Upper lobe of left lung (tissue), 4 donors: ENCODE measurements at regions not wholly inside any gene's neighbourhood (a gene's known extent, or its start where the extent isn't known, plus 50 kb on each side); places are given as distances from the start of the nearest gene placed in this dataset.

Source experiments
- CTCF ChIP-seq, 6 experiments: fragments of 450-650 bp in 4 of 6; fragments of 200-600 bp in 2 of 6; sonication (generic) in 2 of 6; IDR thresholded peaks; one replicate each; pipeline ENCODE4 v1.5.1; 2016 to 2019; ENCODE audit warnings: antibody characterized with exemption in 6 of 6
- EP300 ChIP-seq, 4 donors: sonication (generic); formaldehyde crosslinking; IDR thresholded peaks; one replicate each; pipeline ENCODE4 v1.5.1; 2017; ENCODE audit warnings: antibody characterized with exemption in 4 of 4, control low read depth in 2 of 4
- POLR2A ChIP-seq, 4 donors: fragments of 450-650 bp; IDR thresholded peaks; one replicate each; pipeline ENCODE4 v1.5.1; 2016 to 2017; ENCODE audit warnings: antibody characterized with exemption in 4 of 4, mild to moderate bottlenecking in 2 of 4
- POLR2AphosphoS5 ChIP-seq, 2 donors: sonication (generic); formaldehyde crosslinking; IDR thresholded peaks; one replicate each; pipeline ENCODE4 v1.5.1; 2017; ENCODE audit warnings: antibody characterized with exemption in 2 of 2

DNA sequence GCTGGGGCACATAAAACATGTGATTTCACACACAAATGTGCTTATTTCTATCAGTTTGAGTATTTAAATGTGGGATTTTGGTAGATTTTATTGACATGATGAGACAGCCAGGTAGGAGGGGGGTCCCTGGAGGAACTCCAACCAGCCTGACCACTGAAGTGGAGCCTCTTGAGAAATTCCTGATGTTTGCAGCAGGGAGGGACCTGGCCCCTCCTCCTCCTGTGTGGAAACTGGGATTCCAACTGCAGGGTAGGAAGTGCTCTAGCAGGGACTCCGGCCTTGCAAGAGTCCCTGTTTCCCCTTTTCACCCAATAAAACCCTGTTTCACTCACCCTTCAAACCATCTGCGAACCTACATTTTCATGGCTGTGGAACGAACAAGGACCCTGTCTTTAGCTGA, 2224.0 kb upstream of the AGA start:
- TF ChIP-seq POLR2A (IDR thresholded peaks at IDR 0.05) (no peak), POLR2AphosphoS5 (IDR thresholded peaks at IDR 0.05) (no peak), CTCF (IDR thresholded peaks at IDR 0.05) (no peak), EP300 (IDR thresholded peaks at IDR 0.05) (no peak)
